ENCODE measurements at regions not wholly inside any gene's neighbourhood (a gene's known extent, or its start where the extent isn't known, plus 50 kb on each side); places are given as distances from the start of the nearest gene placed in this dataset.

- TF ChIP-seq CTCF (IDR thresholded peaks at IDR 0.05; ENCODE audit: control extremely low read depth in 1 of 3, insufficient read depth in 1 of 3, low read depth in 1 of 3, low read length in 3 of 3) (peak; percentile 72 to 94 (median 86)), MAFK (IDR thresholded peaks at IDR 0.05; ENCODE audit: low read depth, low read length) (no peak), TBP (IDR thresholded peaks at IDR 0.05; ENCODE audit: low read depth, low read length) (no peak), SIN3A (conservative IDR thresholded peaks at IDR 0.05 in 1 of 2, IDR thresholded peaks at IDR 0.05 in 1 of 2; ENCODE audit: low read depth in 1 of 2, low read length in 2 of 2) (no peak), HDAC2 (IDR thresholded peaks at IDR 0.05; ENCODE audit: borderline replicate concordance in 1 of 2, low read depth in 2 of 2, low read length in 2 of 2) (no peak), ATF2 (IDR thresholded peaks at IDR 0.05; ENCODE audit: low read length) (no peak), CREB1 (IDR thresholded peaks at IDR 0.05) (0 out of 2 replicates have a peak, but pooled peaks have one; percentile 58), TAF7 (optimal IDR thresholded peaks at IDR 0.05; ENCODE audit: borderline replicate concordance, low read depth, low read length) (no peak), YY1 (IDR thresholded peaks at IDR 0.05; ENCODE audit: low read depth, low read length) (no peak), PHF8 (conservative IDR thresholded peaks at IDR 0.05; ENCODE audit: low read depth, low read length) (no peak)
Measured at GRCh38 chr17:71764505-71764904, 356.3 kb upstream of the SOX9 start (continued).
